ENCODE measurements at regions not wholly inside any gene's neighbourhood (a gene's known extent, or its start where the extent isn't known, plus 50 kb on each side); places are given as distances from the start of the nearest gene placed in this dataset.

GRCh38 chr5:119789406-119790117 lies 160.2 kb downstream of the FAM170A start:
- no peak for DNase-seq (ENCODE audit: low spot score)

DNA sequence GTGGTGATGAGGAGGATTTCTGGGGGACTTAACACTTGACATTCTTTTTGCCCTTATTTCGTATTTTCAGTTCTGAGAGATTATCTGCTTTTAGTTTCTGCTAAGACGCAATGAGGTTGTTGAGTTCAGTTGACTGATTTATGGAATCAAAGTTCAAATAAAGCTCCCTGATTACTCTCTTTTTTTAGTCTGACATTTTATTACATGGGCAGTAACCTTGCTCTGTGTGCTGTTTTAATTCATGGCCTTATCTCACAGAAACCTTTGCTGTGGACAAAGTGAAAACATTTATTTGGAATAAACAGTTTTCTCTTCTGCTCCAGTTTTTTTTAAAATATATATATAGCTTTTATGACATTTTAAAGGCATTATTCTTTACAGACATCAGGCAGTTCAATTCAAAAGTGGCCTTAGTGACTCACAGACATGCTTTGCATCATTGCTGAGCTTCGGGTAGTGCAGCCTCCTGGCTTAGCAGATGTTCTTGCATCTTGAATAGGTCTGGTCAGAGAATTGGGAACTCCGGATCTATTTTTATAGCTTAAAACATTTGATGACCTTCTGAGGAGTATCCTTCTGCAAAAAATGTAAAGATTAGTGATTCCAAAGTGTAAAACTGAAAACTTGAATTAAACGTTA lies 162.9 kb downstream of the FAM170A start:
- DNase-seq (ENCODE audit: low spot score), result peak; percentile 46

GRCh38 chr5:119795768-119796167 lies 166.4 kb downstream of the FAM170A start:
- DNase-seq (ENCODE audit: low spot score), result no peak

GRCh38 chr5:119801570-119801969 lies 172.2 kb downstream of the FAM170A start:
- no peak for DNase-seq (ENCODE audit: low spot score)

DNA sequence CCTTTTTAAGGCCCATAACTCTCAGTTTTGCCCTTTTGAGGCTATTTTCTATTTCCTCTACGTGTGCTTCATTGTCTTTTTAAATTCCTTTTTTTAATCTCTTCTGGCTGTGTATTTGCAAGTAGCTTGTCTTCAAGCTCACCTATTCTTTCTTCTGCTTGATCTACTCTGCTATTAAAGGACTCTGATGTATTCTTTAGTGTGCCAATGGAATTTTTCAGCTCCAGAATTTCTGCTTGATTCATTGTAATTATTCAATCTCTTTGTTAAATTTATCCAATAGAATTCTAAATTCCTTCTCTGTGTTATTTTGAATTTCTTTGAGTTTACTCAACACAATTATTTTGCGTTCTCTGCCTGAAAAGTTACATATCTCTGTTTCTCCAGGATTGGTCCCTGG lies 178.7 kb downstream of the FAM170A start:
- no peak for DNase-seq (ENCODE audit: low spot score)

DNA sequence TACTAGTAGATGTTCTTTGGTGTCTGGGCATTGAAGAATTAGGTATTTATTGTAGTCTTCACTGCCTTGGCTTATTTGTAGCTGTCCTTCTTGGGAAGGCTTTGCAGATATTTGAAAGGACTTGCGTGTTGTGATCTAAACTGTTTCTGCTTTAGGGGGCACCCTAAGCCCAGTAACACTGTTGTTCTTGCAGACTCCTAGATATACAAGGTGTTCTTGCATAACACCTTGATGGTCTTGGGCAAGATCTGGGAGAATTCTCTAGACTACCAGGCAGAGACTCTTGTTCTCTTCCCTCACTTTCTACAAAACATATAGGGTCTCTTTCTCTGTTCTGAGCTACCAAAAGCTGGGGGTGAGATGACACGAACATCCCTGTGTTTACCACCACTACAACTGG lies 179.1 kb downstream of the FAM170A start:
- no peak for DNase-seq (ENCODE audit: low spot score)

GRCh38 chr5:119810217-119810616 lies 180.9 kb downstream of the FAM170A start:
- no peak for DNase-seq (ENCODE audit: low spot score)

GRCh38 chr5:119811458-119811857 lies 182.1 kb downstream of the FAM170A start:
- no peak for DNase-seq (ENCODE audit: low spot score)

DNA sequence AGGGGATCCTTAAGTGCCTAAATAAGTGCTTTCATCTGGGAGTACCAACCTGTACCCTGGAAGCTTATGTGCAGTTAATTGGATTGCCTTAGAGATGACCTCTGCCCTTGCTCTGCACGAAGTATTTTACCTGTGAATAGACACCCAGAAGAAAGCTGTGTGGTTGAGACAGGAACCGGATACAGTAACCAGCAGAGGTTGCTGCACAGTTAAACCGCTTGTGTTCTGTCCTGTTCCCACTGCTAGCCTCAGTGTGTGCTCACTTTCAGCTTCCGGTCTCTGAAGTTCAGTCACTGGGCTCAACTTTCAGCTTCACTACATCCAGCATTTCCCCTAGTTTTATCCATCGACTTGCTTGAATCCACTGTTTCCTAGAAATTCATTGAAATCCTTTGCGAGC lies 185.3 kb downstream of the FAM170A start:
- DNase-seq (ENCODE audit: low spot score), result no peak

- no peak for DNase-seq (ENCODE audit: low spot score)
Measured at GRCh38 chr5:119816055-119816454, 186.7 kb downstream of the FAM170A start.

DNA sequence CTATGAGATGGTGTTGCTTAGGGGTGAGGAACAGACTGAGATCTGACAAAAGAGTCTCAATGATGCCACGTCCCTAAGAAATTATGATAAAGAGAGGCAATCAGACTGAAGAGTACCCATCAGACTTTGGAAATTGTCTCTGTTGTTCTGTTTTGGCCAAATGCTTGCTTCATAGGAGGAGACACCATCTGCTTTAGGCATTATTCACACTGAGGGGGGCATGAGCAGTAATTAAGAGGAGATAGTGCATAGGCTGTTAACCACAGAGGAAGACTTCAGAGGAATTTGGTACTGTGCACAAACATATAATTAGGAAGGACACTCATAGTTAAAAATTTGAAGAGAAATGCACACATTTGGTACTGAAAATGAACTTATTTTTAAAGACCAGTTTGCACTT lies 190.7 kb downstream of the FAM170A start:
- no peak for DNase-seq (ENCODE audit: low spot score)

GRCh38 chr5:119820608-119821007 lies 191.2 kb downstream of the FAM170A start:
- DNase-seq (ENCODE audit: low spot score), result no peak

GRCh38 chr5:119828541-119828940 lies 199.2 kb downstream of the FAM170A start:
- DNase-seq (ENCODE audit: low spot score), result no peak

DNA sequence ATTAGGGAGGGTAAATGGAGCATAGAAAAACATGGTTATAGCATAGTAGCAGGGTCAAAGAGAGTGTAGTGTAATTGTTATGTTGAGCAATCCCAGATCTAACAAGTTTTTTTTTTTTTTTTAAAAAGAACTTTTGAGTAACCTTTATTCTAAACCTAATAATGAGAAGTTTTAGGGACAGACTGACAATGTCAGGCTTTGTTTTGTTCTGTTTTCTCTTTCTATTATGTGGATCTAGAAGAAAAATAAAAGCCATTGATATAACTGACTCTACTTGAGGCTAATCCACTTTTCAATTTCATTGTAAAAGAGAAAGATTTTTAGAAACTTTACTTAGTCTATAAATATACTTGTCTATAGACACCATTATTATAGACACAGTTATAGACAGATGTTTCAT lies 200.0 kb downstream of the FAM170A start:
- no peak for DNase-seq (ENCODE audit: low spot score)

GRCh38 chr5:119833176-119833575 lies 203.8 kb downstream of the FAM170A start:
- no peak for DNase-seq (ENCODE audit: low spot score)

GRCh38 chr5:119840175-119840574 lies 210.8 kb downstream of the FAM170A start:
- DNase-seq (ENCODE audit: low spot score), result no peak

- DNase-seq (ENCODE audit: low spot score), result no peak
Measured at GRCh38 chr5:119852140-119852539, 222.8 kb downstream of the FAM170A start.

GRCh38 chr5:119860463-119860862 lies 231.1 kb downstream of the FAM170A start:
- no peak for DNase-seq (ENCODE audit: low spot score)

DNA sequence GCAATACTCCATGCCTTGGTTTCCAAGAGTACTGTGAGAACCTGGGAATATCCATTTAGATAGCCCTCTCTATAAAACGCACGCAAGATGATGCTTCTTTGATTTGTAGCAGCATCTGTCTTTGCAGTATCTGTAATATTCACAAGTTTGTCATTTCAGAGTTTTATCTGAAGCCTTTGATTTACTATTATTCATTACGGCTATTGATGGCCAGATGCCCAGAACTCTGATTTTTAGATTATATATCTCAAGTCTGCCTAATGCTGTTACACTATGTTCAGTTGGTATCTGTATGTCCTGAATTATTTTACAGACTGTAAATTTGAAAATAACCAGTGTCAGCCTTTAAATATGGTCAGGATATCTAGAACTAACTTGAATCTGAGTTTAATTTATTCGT lies 233.3 kb downstream of the FAM170A start:
- no peak for DNase-seq (ENCODE audit: low spot score)

DNA sequence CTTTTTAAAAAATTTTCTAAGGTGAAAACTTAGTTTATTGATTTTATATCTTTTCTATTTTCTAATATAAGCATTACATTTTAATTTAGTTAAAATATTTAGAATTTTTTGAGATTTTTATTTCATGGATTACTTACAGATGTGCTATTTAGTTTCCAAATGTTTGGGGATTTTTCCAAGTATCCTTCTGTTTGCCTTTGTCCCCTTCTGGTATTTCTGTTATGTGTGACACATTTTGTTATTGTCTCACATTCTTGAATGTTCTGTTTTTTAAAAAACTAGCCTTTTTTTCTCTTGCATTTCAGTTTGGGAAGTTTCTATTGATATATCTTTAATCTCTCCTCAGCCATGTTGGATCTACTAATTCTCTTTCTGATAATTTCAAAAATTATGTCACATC lies 234.9 kb downstream of the FAM170A start:
- no peak for DNase-seq (ENCODE audit: low spot score)

DNA sequence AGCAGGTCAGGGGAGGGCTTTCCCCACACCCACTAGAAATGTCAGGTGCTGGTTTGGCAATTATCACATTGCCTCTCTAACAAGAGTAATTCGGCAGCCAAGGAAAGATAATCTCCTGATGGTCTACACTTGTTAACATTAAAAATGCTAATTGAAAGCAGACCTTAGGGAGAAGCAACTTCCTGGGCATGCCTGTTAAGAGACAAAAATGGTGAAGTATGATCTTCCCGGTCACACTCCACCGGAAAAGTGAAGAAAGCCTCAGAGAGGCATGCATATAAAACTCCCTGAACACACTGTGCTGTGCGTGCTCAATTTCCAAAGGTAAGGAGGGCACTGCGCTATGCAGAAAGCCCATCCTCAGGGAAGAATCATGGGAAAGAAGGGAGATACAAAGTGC lies 244.3 kb downstream of the FAM170A start:
- no peak for DNase-seq (ENCODE audit: low spot score)

- DNase-seq (ENCODE audit: low spot score), result peak; percentile 50
Measured at GRCh38 chr5:119876522-119876921, 247.2 kb downstream of the FAM170A start.

DNA sequence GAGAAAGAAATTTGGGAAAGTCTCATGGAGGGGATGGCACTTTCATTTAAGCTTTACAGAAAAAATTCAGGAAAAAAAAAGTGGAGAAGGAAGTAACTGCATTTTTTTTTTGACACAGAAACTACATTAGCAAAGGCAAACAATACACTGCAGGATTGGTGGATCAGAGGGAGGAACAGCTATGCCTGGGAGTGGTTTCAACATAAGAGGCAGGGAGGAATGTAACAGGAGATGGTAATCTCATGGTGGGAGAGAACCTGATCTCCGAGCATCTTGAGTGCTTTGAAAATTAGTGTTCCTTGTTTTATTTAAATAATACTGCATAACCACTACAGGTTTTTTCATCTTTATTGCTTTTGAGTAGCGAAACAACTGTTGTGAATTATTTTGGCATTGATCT lies 249.4 kb downstream of the FAM170A start:
- DNase-seq (ENCODE audit: low spot score), result peak; percentile 44

- DNase-seq (ENCODE audit: low spot score), result no peak
Measured at GRCh38 chr5:119879446-119879845, 250.1 kb downstream of the FAM170A start.
